ENCODE measurements at regions not wholly inside any gene's neighbourhood (a gene's known extent, or its start where the extent isn't known, plus 50 kb on each side); places are given as distances from the start of the nearest gene placed in this dataset.

- DNase-seq: no peak
- intact Hi-C loops (cut with DNase I): no loop called here
- H3K4me1 ChIP-seq: no peaks in the 10 kb centered on the region
- no peak for ATAC-seq
- H3K27ac ChIP-seq: no peak overlapping the region
- H3K36me3 ChIP-seq: no peaks in the 10 kb centered on the region
- no peak for TF ChIP-seq CTCF (IDR thresholded peaks at IDR 0.05)
- no peaks in the 10 kb centered on the region for H3K9me3 ChIP-seq
- H3K4me3 ChIP-seq: no peak overlapping the region
- H3K27me3 ChIP-seq: no peaks in the 10 kb centered on the region
These were observed 56.1 kb upstream of the LRRC7 start for GRCh38 chr1:69511426-69512192.

- no peaks in the 10 kb centered on the region for H3K9me3 ChIP-seq
- DNase-seq (no peak), ATAC-seq (no peak)
- no peaks in the 10 kb centered on the region for H3K27me3 ChIP-seq
- no peak for TF ChIP-seq CTCF (IDR thresholded peaks at IDR 0.05)
- H3K36me3 ChIP-seq: no peaks in the 10 kb centered on the region
- intact Hi-C loops (cut with DNase I): no loop called here
- H3K27ac ChIP-seq: no peak overlapping the region
- no peak overlapping the region for H3K4me3 ChIP-seq
- no peaks in the 10 kb centered on the region for H3K4me1 ChIP-seq
These were observed 54.1 kb upstream of the LRRC7 start for GRCh38 chr1:69513601-69514000.

All from left lung (tissue), 4 donors.